GM21786 (cell line): ENCODE measurements at regions not wholly inside any gene's neighbourhood (a gene's known extent, or its start where the extent isn't known, plus 50 kb on each side); places are given as distances from the start of the nearest gene placed in this dataset.

Experiments used
- ATAC-seq: cut with Tn5 transposase; IDR thresholded peaks from one replicate; pipeline ENCODE4 v1.9.1; 2021; ENCODE audit not compliant: unreplicated experiment

GRCh38 chr5:105033637-105034400 is 1471.2 kb upstream of the NUDT12 start:
- no peak for ATAC-seq

GRCh38 chr5:105032917-105033316 is 1470.3 kb upstream of the NUDT12 start:
- no peak for ATAC-seq

- ATAC-seq = no peak
Observed at GRCh38 chr5:105030153-105030552, 1467.6 kb upstream of the NUDT12 start.

GRCh38 chr5:105015098-105015497 is 1452.5 kb upstream of the NUDT12 start:
- ATAC-seq = no peak

DNA sequence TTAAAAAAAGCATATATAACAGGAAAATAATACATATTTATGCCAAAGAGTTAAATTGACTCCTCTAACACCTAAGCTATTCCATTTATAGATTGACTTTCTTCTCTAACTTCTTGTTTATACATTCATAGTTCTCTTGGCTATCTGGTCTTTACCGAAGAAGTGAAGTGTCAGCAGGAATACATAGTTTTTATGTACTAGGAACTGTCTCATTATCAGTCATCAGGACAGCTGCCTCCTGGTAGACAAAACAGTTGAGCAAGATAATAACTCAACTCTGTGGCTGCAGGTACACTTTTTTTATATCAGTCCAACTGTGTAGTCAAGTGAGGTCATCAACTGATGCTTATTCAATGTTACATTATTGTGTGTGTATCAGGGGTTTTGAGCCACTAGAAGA is 1436.0 kb upstream of the NUDT12 start:
- no peak for ATAC-seq

- no peak for ATAC-seq
Observed at GRCh38 chr5:104998169-104998568, 1435.6 kb upstream of the NUDT12 start.

- no peak for ATAC-seq
Observed at GRCh38 chr5:104987074-104987473, 1424.5 kb upstream of the NUDT12 start.

DNA sequence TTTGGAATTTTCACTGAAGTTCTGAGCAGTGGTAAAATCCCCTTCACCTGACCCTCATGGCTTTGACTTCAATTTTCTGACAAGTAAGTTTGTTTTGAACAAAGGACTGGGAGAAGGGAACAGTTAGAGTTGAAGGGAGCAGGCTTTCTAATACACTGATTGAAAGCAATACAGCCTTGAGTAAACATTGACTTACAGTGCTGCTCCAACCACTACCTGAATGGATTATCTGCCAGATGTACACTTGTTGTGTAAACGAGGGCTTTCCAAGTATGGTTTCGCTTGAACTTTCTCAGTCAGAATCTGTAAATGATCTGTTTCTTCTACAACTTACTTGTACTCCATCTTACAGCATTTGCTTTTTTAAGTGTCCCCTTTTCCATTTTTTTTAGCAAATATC is 1414.9 kb upstream of the NUDT12 start:
- no peak for ATAC-seq

- no peak for ATAC-seq
Observed at GRCh38 chr5:104967806-104968410, 1405.3 kb upstream of the NUDT12 start.

DNA sequence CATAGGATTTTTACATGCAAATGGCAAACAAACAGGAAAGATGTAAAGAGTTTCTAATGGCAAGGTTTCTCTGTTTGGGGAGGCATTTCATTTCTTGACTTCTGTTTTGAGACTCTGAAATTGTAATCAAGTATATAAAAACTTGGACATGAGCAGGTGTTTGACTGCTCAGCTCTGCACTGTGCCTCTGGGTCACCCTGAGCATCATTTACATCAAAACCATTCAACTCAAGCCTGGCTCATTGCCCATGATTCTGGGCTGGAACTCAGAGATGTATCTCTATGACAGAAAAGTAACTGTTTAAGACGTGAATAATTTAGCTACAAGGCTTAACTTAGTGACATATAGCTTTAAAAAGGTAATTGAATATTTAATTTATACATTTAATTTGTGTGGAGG is 1402.4 kb upstream of the NUDT12 start:
- no peak for ATAC-seq

DNA sequence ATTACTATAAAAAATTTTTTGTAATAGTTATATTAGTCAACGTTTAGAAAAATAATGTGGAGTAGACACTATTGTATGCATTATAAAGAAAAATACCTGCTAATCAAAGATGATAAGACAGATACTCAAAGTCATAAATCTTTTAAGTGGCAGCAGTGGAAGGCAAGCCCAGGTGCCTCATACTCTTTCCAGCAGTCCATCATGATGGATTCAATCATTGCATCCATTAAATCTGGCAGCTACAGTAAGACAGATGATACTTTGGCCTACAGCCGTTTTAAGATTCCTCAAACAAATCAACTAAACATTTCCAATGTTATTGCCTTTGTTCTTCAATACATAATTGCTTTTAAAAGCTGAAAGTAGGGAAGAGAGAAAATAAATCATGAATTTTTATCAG is 1392.9 kb upstream of the NUDT12 start:
- ATAC-seq = no peak

DNA sequence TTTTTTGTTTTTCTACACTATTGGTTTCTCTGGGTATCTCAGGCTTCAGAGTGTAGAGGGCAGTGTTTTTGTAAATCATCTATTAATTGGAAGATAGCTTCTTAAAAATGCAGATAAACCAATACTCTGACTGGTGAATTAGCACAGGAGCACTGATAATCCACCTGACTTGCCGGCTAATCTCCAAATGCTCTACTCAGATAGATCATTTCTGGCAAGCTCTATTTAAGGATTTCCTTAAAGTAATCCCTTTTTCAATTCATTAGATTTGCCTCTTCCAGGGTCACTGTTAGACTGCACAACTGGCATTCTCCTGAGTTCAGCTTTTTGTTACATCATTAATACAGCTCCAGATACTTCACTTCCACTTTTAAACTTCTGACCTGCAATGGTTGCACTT is 1390.3 kb upstream of the NUDT12 start:
- ATAC-seq = no peak

DNA sequence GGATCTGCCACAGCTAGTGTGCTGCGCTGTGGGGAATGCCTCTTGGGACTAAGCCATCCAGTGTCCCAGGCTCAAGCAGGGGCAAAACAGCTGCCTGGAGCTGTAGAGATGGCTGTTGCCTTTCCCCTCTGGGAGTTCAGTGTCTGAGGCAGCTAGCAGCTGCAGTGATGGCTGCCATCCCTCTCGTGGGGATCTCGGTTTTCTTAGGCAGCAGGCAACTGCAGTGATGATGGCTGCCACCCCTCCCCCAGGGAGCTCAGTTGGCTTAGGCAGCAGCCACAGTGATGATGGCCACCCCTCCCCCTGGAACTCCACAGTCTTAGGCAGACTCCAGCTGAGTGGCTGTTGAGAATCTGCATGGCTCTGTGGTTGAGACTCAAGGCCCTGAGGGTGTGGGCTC is 1389.2 kb upstream of the NUDT12 start:
- ATAC-seq = no peak

GRCh38 chr5:104947076-104947475 is 1384.5 kb upstream of the NUDT12 start:
- no peak for ATAC-seq

GRCh38 chr5:104942735-104943134 is 1380.1 kb upstream of the NUDT12 start:
- no peak for ATAC-seq

DNA sequence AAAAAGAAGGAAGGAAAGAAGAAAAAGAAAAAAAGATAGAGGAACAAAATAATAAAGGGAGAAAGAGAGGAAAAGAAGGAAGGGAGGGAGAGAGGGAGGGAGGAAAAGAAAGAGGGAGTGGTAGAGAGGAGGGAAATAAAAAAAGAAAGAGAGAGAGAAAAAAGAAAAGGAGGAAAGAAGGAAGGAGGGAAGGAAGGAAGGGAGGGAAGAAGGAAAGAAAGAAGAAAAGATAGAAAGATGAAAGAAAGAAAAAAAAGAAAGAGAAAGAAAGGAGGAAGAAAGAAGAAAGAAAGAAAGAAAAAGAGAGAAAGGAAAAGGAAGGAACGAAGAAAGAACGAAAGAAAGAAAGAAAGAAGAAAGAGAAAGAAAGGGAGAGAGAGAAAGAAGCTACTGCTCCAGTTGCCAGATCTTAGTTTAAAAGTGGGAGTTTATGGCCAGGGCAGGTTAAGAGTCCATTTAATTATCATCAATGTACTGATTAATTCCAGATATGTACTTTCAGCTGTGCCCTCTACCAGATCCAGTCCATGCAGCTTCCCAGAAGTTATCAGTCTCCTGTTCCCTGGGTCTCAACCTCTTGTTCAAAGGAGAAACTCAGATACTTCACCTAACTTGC is 1378.5 kb upstream of the NUDT12 start:
- no peak for ATAC-seq

- ATAC-seq = no peak
Observed at GRCh38 chr5:104937598-104937997, 1375.0 kb upstream of the NUDT12 start.

DNA sequence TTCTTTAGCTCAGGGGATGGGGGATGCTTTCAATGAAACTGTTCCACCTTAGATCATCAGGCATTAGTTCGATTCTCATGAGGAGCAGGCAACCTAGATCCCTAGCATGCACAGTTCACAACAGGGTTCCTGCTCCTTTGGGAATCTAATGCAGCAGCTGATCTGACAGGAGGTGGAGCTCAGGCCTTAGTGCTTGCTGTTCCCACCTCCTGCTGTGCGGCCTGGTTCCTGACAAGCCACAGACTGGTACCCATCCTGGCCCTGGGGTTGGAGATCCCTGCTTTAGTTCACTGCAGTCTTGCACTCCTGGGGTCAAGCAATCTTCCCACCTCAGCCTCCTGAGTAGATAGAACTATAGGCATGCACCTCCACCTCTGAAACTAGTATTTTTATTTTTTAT is 1369.8 kb upstream of the NUDT12 start:
- no peak for ATAC-seq

DNA sequence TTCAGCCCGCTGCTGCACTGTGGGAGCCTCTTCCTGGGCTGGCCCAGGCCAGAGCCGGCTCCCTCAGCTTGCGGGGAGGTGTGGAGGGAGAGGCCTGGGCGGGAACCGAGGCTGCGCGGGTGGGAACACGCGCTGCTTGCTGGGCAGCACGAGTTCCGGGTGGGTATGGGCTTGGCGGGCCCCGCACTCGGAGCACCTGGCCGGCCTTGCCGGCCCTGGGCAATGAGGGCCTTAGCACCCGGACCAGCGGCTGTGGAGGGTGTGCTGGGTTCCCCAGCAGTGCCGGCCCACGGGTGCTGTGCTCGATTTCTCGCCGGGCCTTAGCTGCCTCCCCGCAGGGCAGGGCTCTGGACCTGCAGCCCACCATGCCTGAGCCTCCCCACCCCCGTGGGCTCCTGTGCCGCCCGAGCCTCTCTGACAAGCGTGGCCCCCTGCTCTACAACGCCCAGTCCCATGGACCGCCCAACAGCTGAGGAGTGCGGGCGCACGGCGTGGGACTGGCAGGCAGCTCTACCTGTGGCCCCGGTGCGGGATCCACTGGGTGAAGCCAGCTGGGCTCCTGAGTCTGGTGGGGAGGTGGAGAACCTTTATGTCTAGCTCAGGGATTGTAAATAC is 1366.4 kb upstream of the NUDT12 start:
- no peak for ATAC-seq

DNA sequence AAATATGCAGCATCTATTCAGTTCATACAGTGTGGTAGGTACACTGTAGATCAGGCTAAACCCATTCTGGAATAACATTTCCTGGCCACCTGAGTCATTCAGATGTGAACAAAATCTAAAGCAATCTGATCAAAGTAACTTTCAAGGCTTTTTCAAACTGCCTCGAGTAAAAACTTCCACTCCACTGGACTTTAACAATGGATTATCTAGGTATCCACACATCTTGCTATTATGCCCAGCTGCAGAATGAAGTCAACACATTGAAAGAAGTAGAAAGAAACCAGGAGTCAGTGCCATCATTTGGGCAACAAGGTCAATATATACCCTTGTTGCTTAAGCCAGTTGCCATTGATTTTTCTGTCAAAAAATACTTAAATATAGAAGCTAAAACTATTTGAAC is 1352.6 kb upstream of the NUDT12 start:
- ATAC-seq = no peak

DNA sequence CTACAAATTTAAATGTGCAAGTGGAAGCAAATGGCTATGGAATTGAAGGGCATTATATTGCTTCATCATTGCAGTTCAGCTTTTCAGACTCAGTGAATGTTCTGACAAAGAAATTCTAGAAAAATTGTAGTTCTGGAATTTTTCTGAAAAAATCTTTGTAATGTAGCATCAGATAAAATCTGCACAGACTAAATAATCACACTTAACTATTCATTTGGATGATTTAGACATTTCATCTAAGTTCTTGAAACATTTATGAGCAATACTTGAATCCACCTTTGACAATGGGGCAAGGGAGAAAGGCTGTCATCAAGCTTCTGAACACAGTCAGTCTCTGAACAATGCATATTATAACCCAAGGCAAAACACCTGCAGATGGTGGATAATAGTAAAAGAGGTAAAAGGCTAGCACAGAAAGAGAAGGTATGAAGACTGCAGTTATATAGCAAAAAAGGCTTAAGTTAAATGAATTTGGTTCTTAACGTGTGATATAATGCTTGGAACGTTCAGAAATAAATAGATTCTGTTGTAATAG is 1352.0 kb upstream of the NUDT12 start:
- ATAC-seq = no peak

DNA sequence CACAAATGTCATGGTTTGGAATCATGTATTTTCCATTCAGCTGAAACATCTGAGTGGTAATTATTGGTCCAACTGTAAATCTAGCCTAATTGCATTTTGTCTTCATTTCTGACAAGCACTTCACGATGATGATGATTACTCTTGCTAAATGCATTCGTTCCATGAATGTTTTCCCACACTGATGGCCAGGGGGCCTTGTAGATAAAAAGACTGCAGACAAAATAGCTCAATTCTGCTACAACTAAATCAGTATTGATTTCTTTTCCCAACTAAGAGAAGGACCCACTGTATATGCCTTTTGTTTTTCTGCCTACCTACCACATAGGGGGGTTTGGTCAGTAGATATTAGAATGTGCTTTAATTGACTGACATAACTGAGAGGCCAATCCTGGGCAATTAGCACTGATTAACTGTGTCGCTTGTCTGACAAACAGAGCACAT is 1351.3 kb upstream of the NUDT12 start:
- ATAC-seq = no peak
